SU-DHL-6 (cell line): ENCODE measurements at regions not wholly inside any gene's neighbourhood (a gene's known extent, or its start where the extent isn't known, plus 50 kb on each side); places are given as distances from the start of the nearest gene placed in this dataset.

ENCODE experiments used
- H2AFZ ChIP-seq: fragments of 200-600 bp; sonication (generic); 2 replicates; pipeline ENCODE4 v1.6.1; 2014; ENCODE audit warnings: low read depth, mild to moderate bottlenecking, moderate library complexity, mixed read lengths, antibody characterized with exemption, low read length; ENCODE audit not compliant: severe bottlenecking
- H3F3A ChIP-seq: fragments of 200-600 bp; shearing (Covaris generic); 2 replicates; pipeline ENCODE4 v1.6.0; 2016; ENCODE audit warnings: antibody characterized with exemption, mild to moderate bottlenecking; ENCODE audit not compliant: insufficient read depth
- H3K27ac ChIP-seq: fragments of 200-600 bp; sonication (generic); 2 replicates; pipeline ENCODE4 v1.5.1; 2016; ENCODE audit warnings: low read depth, mild to moderate bottlenecking, low read length, moderate library complexity, mixed read lengths
- H3K27me3 ChIP-seq: fragments of 200-600 bp; sonication (generic), shearing (Covaris generic); 2 replicates; pipeline ENCODE4 v1.6.0; 2014; ENCODE audit warnings: mild to moderate bottlenecking, low read length
- H3K36me3 ChIP-seq: fragments of 200-600 bp; sonication (generic); 2 replicates; pipeline ENCODE4 v1.6.1; 2014; ENCODE audit warnings: mild to moderate bottlenecking, low read length, mixed read lengths
- H3K4me2 ChIP-seq: fragments of 300-600, 200-600 bp; shearing (Covaris generic), sonication (generic); 2 replicates; pipeline ENCODE4 v1.6.0; 2014; ENCODE audit warnings: low read length, low read depth, mild to moderate bottlenecking; ENCODE audit not compliant: poor library complexity, severe bottlenecking
- H3K4me3 ChIP-seq: fragments of 200-600 bp; sonication (generic); 2 replicates; pipeline ENCODE4 v1.5.1; 2014; ENCODE audit warnings: antibody characterized with exemption, low read length, mild to moderate bottlenecking, mixed read lengths; ENCODE audit not compliant: insufficient read depth, poor library complexity, severe bottlenecking
- H3K79me2 ChIP-seq: fragments of 200-600 bp; sonication (generic); 2 replicates; pipeline ENCODE4 v1.6.1; 2014; ENCODE audit warnings: mild to moderate bottlenecking, low read length, moderate library complexity; ENCODE audit not compliant: insufficient read depth
- H3K9ac ChIP-seq: fragments of 200-600 bp; sonication (generic); 2 replicates; pipeline ENCODE4 v1.7.0; 2014; ENCODE audit warnings: mild to moderate bottlenecking, low read length
- H3K9me2 ChIP-seq: fragments of 200-600 bp; sonication (generic); replicated peaks from 2 replicates; pipeline ENCODE4 v1.6.1; 2014; ENCODE audit warnings: low read length; ENCODE audit not compliant: insufficient read depth
- H3K9me3 ChIP-seq: fragments of 200-600 bp; sonication (generic); 2 replicates; pipeline ENCODE4 v1.6.1; 2014; ENCODE audit warnings: low read length, mixed read lengths; ENCODE audit not compliant: insufficient read depth
- H4K20me1 ChIP-seq: fragments of 200-600 bp; sonication (generic); 2 replicates; pipeline ENCODE4 v1.6.1; 2014; ENCODE audit warnings: low read depth, mild to moderate bottlenecking, antibody characterized with exemption, low read length, moderate library complexity, mixed read lengths
- EZH2phosphoT487 ChIP-seq: fragments of 200-600 bp; sonication (generic), shearing (Covaris generic); conservative IDR thresholded peaks from 2 replicates; pipeline ENCODE4 v1.6.1; 2018; ENCODE audit warnings: mild to moderate bottlenecking, antibody characterized with exemption, low read length, moderate library complexity, mixed read lengths
- TF ChIP-seq, protein P1 (sequence below): fragments of 200-600 bp; sonication (generic); IDR thresholded peaks from one replicate; pipeline ENCODE4 v1.5.1; 2017; ENCODE audit warnings: antibody characterized with exemption, mild to moderate bottlenecking, low read length, moderate library complexity; ENCODE audit not compliant: insufficient read depth, poor library complexity, severe bottlenecking

DNA sequence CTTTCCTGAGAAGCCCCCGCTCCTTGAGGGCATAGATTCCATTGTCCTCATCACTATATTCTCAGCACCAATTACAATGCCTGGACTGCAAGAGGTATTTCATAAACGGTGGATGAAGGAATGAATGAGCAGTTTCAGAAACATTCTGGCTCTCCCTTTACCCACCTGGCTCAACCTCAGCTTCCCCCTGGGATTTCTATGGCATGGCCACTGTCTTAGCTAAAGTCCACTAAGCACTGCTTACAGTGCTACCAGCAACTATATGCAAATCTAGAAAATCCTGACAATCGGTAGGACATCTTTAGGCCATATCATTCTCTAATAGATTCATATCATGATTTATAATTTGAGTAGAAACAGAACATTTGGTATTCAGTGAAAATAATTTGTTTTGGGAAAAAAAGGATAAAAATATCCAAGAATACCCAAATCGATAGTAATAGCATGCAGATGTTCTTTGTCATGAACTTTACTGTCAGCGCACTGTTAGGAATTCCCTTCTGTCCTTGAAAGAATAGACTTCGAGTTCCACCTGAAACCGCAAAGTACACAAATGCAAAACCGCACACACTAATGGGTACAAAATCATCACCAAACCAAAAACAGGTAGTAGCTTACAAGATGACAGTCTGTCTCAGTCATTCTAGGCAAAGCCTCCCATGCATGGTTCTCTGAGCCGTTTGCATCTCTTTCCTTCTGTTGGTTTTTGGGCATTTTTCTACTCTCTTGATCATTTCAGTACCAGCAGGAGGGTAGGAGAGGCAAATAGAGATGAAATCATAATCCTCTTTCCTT is 303.6 kb upstream of the ID2 start:
- Histone ChIP-seq H4K20me1 (no peaks in the 10 kb centered on the region), H3F3A (no peaks in the 10 kb centered on the region), H3K9me2 (no peaks in the 10 kb centered on the region), H3K36me3 (no peaks in the 10 kb centered on the region), H3K4me2 (no peak overlapping the region), H3K79me2 (no peaks in the 10 kb centered on the region), H3K27me3 (no peaks in the 10 kb centered on the region), H2AFZ (no peak overlapping the region), H3K4me3 (no peak overlapping the region), H3K9ac (no peak overlapping the region), H3K9me3 (no peaks in the 10 kb centered on the region), H3K27ac (no peak overlapping the region)
- no peak for TF ChIP-seq EZH2phosphoT487
- TF ChIP-seq, protein P1, sequence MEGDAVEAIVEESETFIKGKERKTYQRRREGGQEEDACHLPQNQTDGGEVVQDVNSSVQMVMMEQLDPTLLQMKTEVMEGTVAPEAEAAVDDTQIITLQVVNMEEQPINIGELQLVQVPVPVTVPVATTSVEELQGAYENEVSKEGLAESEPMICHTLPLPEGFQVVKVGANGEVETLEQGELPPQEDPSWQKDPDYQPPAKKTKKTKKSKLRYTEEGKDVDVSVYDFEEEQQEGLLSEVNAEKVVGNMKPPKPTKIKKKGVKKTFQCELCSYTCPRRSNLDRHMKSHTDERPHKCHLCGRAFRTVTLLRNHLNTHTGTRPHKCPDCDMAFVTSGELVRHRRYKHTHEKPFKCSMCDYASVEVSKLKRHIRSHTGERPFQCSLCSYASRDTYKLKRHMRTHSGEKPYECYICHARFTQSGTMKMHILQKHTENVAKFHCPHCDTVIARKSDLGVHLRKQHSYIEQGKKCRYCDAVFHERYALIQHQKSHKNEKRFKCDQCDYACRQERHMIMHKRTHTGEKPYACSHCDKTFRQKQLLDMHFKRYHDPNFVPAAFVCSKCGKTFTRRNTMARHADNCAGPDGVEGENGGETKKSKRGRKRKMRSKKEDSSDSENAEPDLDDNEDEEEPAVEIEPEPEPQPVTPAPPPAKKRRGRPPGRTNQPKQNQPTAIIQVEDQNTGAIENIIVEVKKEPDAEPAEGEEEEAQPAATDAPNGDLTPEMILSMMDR: no peak

DNA sequence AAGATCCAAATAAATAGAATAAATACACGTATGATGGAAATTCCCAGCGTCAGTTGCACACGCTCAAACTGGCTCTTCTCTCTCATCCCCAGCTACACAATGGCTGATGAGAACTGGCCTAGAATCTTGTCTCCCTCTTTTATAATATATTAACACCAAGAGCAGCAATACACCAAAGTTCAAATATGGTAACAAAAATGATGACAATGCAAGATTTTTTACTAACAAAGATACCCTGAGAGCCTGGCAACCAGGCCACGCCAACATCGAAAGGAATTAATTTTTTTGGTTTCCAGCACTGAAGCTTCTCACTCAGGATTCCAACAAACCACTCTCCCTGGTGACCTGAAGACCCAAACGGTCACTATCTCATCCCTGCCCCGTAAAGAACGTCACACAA is 302.7 kb upstream of the ID2 start:
- Histone ChIP-seq H3K9me2 (no peaks in the 10 kb centered on the region), H3F3A (no peaks in the 10 kb centered on the region), H3K4me3 (no peak overlapping the region), H3K27ac (no peak overlapping the region), H4K20me1 (no peaks in the 10 kb centered on the region), H3K36me3 (no peaks in the 10 kb centered on the region), H2AFZ (no peak overlapping the region), H3K27me3 (no peaks in the 10 kb centered on the region), H3K9me3 (no peaks in the 10 kb centered on the region), H3K4me2 (no peak overlapping the region), H3K79me2 (no peaks in the 10 kb centered on the region), H3K9ac (no peak overlapping the region)
- TF ChIP-seq, protein P1: no peak
- no peak for TF ChIP-seq EZH2phosphoT487

DNA sequence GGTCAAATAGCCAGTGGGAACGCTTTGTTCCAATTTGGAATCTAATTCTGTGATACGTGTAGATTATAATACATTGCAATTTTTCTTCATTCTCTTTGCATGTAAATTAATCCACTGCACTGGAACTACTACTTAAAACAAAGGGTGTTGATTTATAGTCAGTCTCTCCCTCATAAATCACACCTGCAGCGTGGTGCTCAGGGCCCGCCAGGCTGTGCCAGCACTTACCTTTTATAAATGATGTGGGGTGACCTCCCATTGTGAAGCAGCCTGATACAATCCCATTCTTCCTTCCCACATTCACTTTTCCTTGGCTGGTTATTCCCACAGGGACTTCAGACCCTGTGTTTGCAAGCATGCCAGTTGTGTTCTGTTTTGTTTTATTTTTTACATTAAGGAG is 302.3 kb upstream of the ID2 start:
- Histone ChIP-seq H3K9ac (no peak overlapping the region), H3K9me3 (no peaks in the 10 kb centered on the region)

More for the DNA sequence above, 302.3 kb upstream of the ID2 start:
- Histone ChIP-seq H3F3A (no peaks in the 10 kb centered on the region), H3K9me2 (no peaks in the 10 kb centered on the region), H3K79me2 (no peaks in the 10 kb centered on the region), H4K20me1 (no peaks in the 10 kb centered on the region), H3K36me3 (no peaks in the 10 kb centered on the region), H3K4me3 (no peak overlapping the region), H3K27me3 (no peaks in the 10 kb centered on the region), H3K27ac (no peak overlapping the region), H3K4me2 (no peak overlapping the region), H2AFZ (no peak overlapping the region)
- TF ChIP-seq, protein P1: no peak
